Ishikawa (cell line): ENCODE measurements at regions not wholly inside any gene's neighbourhood (a gene's known extent, or its start where the extent isn't known, plus 50 kb on each side); places are given as distances from the start of the nearest gene placed in this dataset.

Experiments
- CEBPB ChIP-seq: IDR thresholded peaks from 2 replicates; pipeline ENCODE4 v1.6.1; 2012
- CREB1 ChIP-seq: IDR thresholded peaks from 2 replicates; pipeline ENCODE4 v1.6.1; 2012; ENCODE audit warnings: low read depth
- EGR1 ChIP-seq: IDR thresholded peaks from 2 replicates; pipeline ENCODE4 v1.6.1; 2012
- EP300 ChIP-seq: IDR thresholded peaks from 2 replicates; pipeline ENCODE4 v1.6.1; 2012; ENCODE audit warnings: borderline replicate concordance
- FOXM1 ChIP-seq: IDR thresholded peaks from 2 replicates; pipeline ENCODE4 v1.6.1; 2012; ENCODE audit warnings: low read depth, borderline replicate concordance
- MAX ChIP-seq: IDR thresholded peaks from 2 replicates; pipeline ENCODE4 v1.6.1; 2012
- NFIC ChIP-seq: IDR thresholded peaks from 2 replicates; pipeline ENCODE4 v1.6.1; 2012
- RAD21 ChIP-seq: IDR thresholded peaks from 2 replicates; pipeline ENCODE4 v1.6.1; 2012; ENCODE audit warnings: low read depth
- REST ChIP-seq: IDR thresholded peaks from 2 replicates; pipeline ENCODE4 v1.6.1; 2012; ENCODE audit warnings: low read depth, mild to moderate bottlenecking
- TCF12 ChIP-seq: IDR thresholded peaks from 2 replicates; pipeline ENCODE4 v1.6.1; 2012; ENCODE audit warnings: low read depth
- TEAD4 ChIP-seq: IDR thresholded peaks from 2 replicates; pipeline ENCODE4 v1.6.1; 2012
- USF1 ChIP-seq: IDR thresholded peaks from 2 replicates; pipeline ENCODE4 v1.6.1; 2012
- YY1 ChIP-seq: IDR thresholded peaks from 2 replicates; pipeline ENCODE4 v1.6.1; 2012; ENCODE audit warnings: low read depth
- ZBTB7A ChIP-seq: IDR thresholded peaks from 2 replicates; pipeline ENCODE4 v1.6.1; 2012; ENCODE audit warnings: low read depth

DNA sequence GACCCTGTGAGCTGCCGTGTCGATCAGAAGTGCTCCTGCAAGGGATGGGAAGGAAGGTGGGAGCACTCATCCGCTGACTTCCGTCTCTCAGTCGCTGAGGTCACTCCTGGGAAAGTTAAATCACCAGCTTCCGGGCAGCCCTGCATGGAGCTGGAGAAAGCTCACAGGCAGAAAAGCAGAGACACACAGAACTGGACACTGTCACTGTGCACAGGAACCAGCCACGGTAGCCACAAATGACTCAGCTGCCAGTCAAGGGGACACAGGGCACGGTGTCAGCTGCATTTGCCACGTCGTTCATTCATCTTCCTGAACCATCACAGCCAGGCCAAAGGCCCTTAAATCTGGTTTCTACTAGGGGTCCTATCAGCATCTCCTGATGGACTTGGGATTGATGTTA lies 226.4 kb upstream of the PSMD7 start:
- TF ChIP-seq ZBTB7A, result no peak
- TF ChIP-seq RAD21, result no peak
- TF ChIP-seq EP300, result no peak
- no peak for TF ChIP-seq REST
- TF ChIP-seq YY1, result no peak
- TF ChIP-seq TEAD4, result no peak

- TF ChIP-seq TCF12, result no peak
- no peak for TF ChIP-seq YY1
- no peak for TF ChIP-seq EP300
- TF ChIP-seq CREB1, result no peak
Observed at GRCh38 chr16:74064120-74064735, 232.4 kb upstream of the PSMD7 start.

DNA sequence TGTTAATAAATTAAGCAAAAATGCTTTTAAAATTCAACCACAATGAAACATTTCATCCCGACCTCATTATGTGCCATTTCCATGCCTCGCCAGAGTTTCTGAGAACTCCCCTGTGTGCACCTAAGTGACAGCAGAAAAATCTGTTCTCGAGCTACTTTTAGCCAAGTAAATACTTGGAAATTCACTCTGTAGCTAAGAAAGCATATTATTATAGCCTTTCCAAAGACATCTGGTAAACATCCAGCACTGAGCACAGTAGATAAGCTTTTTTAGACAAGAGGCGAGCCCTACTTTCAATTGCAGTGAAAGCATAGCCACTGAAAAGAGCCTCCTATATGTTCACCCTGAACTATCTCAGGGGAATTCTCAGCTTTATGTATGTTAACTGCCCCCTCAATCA lies 242.8 kb upstream of the PSMD7 start:
- TF ChIP-seq TCF12 (no peak), NFIC (no peak)

GRCh38 chr16:74053312-74053711 lies 243.3 kb upstream of the PSMD7 start:
- TF ChIP-seq YY1 (no peak), REST (no peak), CEBPB (no peak), ZBTB7A (no peak), MAX (no peak), RAD21 (no peak), TEAD4 (no peak)

DNA sequence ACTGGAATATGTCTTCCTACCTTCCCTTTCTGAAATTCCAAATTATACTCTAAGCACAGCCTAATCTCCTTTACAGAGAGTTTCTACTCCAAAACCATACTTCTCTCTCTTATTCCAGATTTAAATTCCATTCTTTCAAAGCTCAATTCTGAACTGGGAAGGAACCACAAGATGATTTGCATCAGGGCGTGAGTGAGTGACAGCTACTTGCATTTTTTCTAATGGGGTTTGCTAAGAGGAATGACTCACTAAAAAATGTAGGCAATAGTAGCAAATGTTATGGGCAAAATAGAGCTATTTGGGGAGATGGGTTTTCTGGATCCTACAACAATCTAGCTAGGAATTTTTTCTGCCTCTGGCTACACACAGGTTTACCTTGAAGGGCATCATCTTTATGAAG lies 244.6 kb upstream of the PSMD7 start:
- TF ChIP-seq USF1, result no peak
- no peak for TF ChIP-seq FOXM1
- no peak for TF ChIP-seq CEBPB

DNA sequence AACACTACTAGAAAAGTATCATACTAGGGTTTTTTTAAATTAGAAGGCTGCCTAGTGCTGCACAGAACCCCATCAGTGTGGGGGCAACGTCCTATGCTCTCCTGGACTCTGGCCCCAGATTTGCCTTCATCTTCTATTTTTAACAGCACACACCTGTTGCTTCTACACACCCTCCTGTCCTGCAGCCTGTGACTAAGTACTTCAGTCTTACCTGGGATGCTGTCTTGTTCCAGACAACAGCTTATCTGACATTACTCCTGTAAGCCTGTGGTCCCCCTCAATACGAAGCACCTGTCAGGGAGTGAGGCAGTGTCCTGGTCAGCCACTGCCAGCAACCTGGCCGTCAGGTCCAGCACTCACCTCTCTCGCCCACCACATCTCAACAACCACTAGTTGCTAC lies 247.6 kb upstream of the PSMD7 start:
- TF ChIP-seq MAX, result no peak
- TF ChIP-seq TCF12, result no peak
- no peak for TF ChIP-seq EGR1
- no peak for TF ChIP-seq NFIC

DNA sequence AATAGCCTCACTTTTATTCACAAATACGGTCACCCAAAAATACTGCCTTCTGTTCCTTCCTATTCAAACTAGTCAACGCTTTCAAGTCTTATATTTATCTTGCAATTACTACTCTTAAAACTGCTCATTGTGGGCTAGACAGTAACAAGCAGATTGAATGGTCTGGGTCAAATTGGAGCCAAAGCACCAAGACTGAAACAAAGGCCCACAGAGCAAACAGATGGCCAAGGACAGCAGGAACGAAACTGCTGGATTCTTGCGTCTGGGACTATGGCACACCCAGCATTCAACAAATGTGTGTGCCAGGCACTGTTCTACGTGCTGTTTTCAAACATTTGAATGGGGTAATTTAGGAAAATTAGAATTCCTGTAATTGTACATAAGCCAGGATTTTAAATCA lies 250.1 kb upstream of the PSMD7 start:
- no peak for TF ChIP-seq NFIC
- no peak for TF ChIP-seq FOXM1
- TF ChIP-seq CREB1, result no peak
- TF ChIP-seq YY1, result no peak
- TF ChIP-seq TEAD4, result no peak
- TF ChIP-seq EP300, result no peak
- no peak for TF ChIP-seq CEBPB
- no peak for TF ChIP-seq RAD21
- no peak for TF ChIP-seq ZBTB7A
- no peak for TF ChIP-seq TCF12
- TF ChIP-seq USF1, result no peak
- TF ChIP-seq EGR1, result no peak

DNA sequence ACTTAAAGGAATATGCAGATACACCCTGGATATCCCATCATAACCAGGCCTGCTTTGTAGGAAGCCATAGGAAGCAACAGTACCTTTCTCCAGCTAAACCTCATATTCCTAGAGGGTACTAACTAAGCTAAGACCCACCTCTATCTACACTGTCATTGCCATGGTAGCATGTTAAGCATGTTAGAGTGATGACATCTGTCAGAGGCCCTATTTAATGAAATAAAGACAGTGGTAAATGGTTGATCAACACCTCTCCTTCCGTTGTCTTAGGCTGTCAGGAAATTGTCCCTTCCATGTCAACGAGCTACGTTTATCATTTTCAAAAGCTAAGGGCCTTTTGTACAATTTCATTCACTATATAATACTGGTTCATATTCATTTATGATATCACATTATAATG lies 251.1 kb upstream of the PSMD7 start:
- TF ChIP-seq EGR1, result no peak
- no peak for TF ChIP-seq MAX
- TF ChIP-seq USF1, result no peak
- TF ChIP-seq NFIC, result no peak
- TF ChIP-seq TEAD4, result no peak
- TF ChIP-seq YY1, result no peak
